ENCODE measurements at regions not wholly inside any gene's neighbourhood (a gene's known extent, or its start where the extent isn't known, plus 50 kb on each side); places are given as distances from the start of the nearest gene placed in this dataset.

DNA sequence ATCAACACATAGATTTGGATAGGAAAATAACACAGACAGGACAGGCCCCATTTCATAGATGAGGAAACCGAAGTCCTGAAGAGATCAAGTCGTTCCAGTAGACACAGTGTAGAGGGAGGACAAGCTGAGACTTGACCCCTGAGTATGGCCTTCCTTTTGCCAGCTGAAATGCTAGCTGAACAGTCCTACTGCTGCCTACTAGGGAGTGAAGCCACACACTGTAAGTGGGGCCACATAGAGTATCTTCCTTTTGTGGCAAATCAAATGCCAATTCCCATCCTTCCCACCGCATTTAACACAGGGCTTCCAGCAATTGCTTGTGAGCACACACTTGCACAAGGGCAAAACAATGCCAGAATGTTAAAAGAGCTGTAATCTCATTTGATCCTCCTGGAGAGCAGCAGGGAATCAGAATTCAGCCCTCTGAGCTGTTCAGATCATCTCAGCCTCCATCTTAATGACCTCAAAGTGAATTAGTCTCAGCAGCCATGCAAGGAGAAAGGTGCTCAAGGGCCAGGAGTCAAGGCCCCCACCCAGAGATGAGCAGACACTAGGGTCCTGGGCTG is 380.5 kb downstream of the EMP1 start:
- no peak for DNase-seq (ENCODE audit: low spot score)

GRCh38 chr12:13573698-13574321 is 377.3 kb downstream of the EMP1 start:
- TF ChIP-seq CTCF (IDR thresholded peaks at IDR 0.05; ENCODE audit: extremely low read depth, missing control alignments), result no peak
- DNase-seq (ENCODE audit: low spot score), result no peak

More for the DNA sequence above, 380.5 kb downstream of the EMP1 start:
- no peak for TF ChIP-seq CTCF (IDR thresholded peaks at IDR 0.05; ENCODE audit: extremely low read depth, missing control alignments)

DNA sequence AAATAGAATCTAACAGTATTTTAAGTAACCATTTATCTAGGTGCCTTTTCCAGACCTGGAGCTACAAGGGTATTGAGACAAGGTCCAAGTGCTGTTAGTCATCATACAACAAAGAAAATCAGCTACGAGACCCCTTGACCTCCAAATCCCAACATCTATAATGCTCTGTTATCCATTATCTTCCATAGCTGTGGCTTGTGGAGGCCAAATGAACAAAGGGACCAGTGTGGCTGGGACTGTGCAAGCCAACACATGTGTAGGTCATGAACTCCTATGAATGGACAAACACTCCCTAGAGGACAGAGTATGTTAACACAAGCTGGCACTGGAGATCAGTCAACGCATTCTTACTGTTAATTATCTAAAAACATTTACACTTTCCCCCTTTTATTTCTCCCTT is 374.5 kb downstream of the EMP1 start:
- no peak for DNase-seq (ENCODE audit: low spot score)
- no peak for TF ChIP-seq CTCF (IDR thresholded peaks at IDR 0.05; ENCODE audit: extremely low read depth, missing control alignments)

- TF ChIP-seq CTCF (IDR thresholded peaks at IDR 0.05; ENCODE audit: extremely low read depth, missing control alignments), result no peak
- DNase-seq (ENCODE audit: low spot score), result no peak
Observed at GRCh38 chr12:13570005-13570694, 373.6 kb downstream of the EMP1 start.

DNA sequence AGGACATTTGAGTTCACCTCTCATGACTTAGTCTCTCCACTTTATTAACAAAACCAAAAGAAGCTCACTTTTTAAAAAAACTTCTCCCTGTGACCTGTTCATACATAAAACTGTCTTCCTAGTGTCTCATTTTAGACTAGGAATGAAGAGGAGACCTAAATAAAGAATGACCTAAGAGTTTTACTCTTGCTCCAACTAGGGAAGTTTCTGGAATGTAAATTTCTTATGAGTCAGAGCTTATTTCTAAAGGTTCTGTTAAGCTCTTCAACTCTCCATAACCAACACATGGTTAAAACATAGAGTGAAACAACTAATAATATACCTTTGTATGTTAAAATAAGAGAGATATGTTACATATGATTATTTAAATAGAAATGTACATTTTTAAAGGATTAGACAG is 369.8 kb downstream of the EMP1 start:
- no peak for TF ChIP-seq CTCF (IDR thresholded peaks at IDR 0.05; ENCODE audit: extremely low read depth, missing control alignments)
- no peak for DNase-seq (ENCODE audit: low spot score)

- no peak for DNase-seq (ENCODE audit: low spot score)
- TF ChIP-seq CTCF (IDR thresholded peaks at IDR 0.05; ENCODE audit: extremely low read depth, missing control alignments), result no peak
Observed at GRCh38 chr12:13564266-13564810, 367.8 kb downstream of the EMP1 start.

DNA sequence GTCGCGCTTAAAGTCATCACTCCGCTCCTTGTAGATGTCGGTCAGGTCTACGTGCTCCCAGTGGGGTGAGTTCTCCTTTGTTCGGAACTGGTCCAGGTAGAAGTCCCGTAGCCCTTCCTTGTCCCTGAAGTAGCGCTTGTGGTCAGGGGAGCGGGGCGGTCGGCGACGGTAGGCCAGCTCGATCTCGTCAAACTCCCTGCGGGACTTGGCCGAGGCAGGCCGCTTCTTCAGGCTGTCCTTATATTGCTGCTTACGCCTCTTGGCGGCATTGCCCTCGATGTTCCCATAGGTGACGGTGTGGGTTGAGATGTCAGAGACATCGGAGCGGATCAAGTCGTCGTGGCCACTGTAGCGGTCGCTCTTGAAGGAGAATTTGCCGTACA is 367.2 kb downstream of the EMP1 start:
- TF ChIP-seq CTCF (IDR thresholded peaks at IDR 0.05; ENCODE audit: extremely low read depth, missing control alignments), result no peak
- no peak for DNase-seq (ENCODE audit: low spot score)
